ENCODE measurements at regions not wholly inside any gene's neighbourhood (a gene's known extent, or its start where the extent isn't known, plus 50 kb on each side); places are given as distances from the start of the nearest gene placed in this dataset.

DNA sequence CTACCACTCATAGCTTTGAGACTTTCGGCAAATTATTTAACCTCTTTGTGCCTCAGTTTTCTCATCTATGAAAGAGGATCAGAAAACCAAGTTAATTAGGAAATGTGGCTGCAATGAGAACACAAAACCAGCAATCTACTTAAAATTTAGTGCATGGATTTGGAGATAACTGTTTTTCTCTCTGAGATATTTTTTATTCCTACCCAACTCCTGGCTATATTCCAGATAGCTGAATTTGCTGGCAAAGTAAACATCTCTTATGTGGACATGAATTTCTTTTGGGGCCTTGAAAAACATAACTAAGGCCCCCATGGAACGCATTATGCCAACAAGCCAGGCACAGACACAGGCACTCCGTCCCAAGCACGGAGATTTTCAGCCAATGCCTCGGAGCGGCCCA lies 53.4 kb upstream of the FOXN3 start:
- RAD21 ChIA-PET (ENCODE audit: unreplicated experiment): interaction anchor here (0.6 kb wide), 1 partner anchor 602 kb away, joined by 3 read pairs; no protein-coding TSS in a partner anchor
- no peaks in the 10 kb centered on the region for H3K79me2 ChIP-seq (ENCODE audit: control insufficient read depth, insufficient read depth, low read length)
- intact Hi-C loops (cut with micrococcal nuclease; ENCODE audit: unreplicated experiment): no loop called here
- CTCF ChIA-PET: interaction anchor here (0.6 kb wide), 1 partner anchor 20 kb away, joined by 5 read pairs; no protein-coding TSS in a partner anchor
- no peaks in the 10 kb centered on the region for H3K27me3 ChIP-seq (replicated peaks in 1 of 2; ENCODE audit: control insufficient read depth in 2 of 2, insufficient read depth in 2 of 2, low read length in 1 of 2)
- no peak overlapping the region for H3K4me2 ChIP-seq (ENCODE audit: control insufficient read depth, insufficient read depth)
- H3K9me3 ChIP-seq (replicated peaks; ENCODE audit: control insufficient read depth, insufficient read depth, low read length): no peaks in the 10 kb centered on the region
- no peak for FAIRE-seq
- no peak for ATAC-seq
- DNase-seq (ENCODE audit: low read depth, low spot score): no peak
- TF ChIP-seq IRF4 (IDR thresholded peaks at IDR 0.05; ENCODE audit: low read depth, low read length): no peak
- H4K20me1 ChIP-seq (ENCODE audit: control insufficient read depth, insufficient read depth): no peaks in the 10 kb centered on the region
- no peak overlapping the region for H3K27ac ChIP-seq (ENCODE audit: control insufficient read depth, insufficient read depth)
- BruUV-seq (replicated peaks): no TSS peak
- H2AFZ ChIP-seq (ENCODE audit: control insufficient read depth, low read depth, low read length): no peak overlapping the region
- POLR2A ChIA-PET: no interaction called here
- 98% methylated on average over 6 of the region's 6 CpGs for WGBS (ENCODE audit: insufficient coverage, insufficient replicate concordance, low lambda C conversion rate, missing lambda C conversion rate)
- no peak overlapping the region for H3K4me3 ChIP-seq
- H3K36me3 ChIP-seq (ENCODE audit: control insufficient read depth in 2 of 2, insufficient read depth in 2 of 2, low read length in 1 of 2): no peaks in the 10 kb centered on the region
- SMC1A ChIA-PET (ENCODE audit: uncharacterized antibody, unreplicated experiment): interaction anchor here (0.7 to 1.4 kb wide), 4 partner anchors 8 to 106 kb away, joined by 3 to 4 read pairs (median 3); no protein-coding TSS in a partner anchor
- no peaks in the 10 kb centered on the region for H3K4me1 ChIP-seq (ENCODE audit: control insufficient read depth, insufficient read depth, low read length)
- in situ Hi-C loops (cut with MboI): no loop called here
- H3K9ac ChIP-seq (ENCODE audit: control insufficient read depth, insufficient read depth, low read length): no peak overlapping the region

DNA sequence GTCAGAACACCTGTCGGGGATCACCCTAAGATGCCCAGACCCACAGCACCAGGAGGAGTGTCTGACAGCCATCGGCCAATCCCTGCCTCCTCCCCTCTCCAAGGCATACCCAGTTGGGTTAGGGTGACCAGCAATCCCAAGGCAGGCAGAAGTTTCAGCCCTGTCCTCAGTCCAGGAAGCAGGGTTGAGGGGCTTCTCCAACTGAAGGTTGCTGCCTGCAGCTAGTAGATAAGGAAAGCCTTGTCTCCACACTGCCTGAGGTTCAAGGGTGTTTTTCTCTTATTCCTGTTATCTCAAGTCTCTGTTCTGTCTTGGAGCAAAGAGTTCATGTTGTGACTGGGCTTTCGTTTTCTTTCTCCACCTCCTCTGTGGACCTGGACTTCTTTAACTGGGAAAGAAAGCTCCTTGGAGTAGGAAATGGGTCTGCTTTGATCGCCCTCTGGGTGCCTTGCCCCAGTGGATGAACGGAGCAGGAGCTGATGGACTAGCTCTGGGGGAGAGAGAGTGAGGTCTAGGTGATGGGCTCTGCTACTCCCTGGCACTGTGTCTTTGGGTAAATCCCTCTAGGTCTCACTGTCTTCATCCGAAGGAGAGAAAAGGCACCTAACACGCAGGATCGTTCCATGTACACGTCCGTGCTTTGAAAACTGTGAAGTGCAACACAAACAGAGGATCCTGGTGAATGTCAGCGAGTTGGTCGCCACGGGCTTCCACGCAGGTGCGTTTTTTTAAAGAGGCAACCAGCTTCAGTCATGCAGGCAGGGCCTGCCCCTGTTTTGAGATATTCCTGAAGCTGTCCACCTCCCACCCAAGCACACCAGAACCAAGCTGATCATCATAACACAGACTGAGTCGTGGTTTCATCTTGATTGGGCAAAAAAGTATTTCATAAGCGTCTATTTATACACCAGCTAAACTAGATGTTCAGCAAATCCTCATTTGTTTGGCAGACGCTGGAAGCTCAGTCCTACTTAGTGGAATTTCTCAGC lies 52.5 kb upstream of the FOXN3 start:
- Histone ChIP-seq H3K36me3 (ENCODE audit: control insufficient read depth in 2 of 2, insufficient read depth in 2 of 2, low read length in 1 of 2) (no peaks in the 10 kb centered on the region), H3K27me3 (replicated peaks in 1 of 2; ENCODE audit: control insufficient read depth in 2 of 2, insufficient read depth in 2 of 2, low read length in 1 of 2) (no peaks in the 10 kb centered on the region), H2AFZ (ENCODE audit: control insufficient read depth, low read depth, low read length) (no peak overlapping the region), H3K9ac (ENCODE audit: control insufficient read depth, insufficient read depth, low read length) (no peak overlapping the region), H3K79me2 (ENCODE audit: control insufficient read depth, insufficient read depth, low read length) (no peaks in the 10 kb centered on the region), H3K4me3 (no peak overlapping the region), H3K4me1 (ENCODE audit: control insufficient read depth, insufficient read depth, low read length) (no peaks in the 10 kb centered on the region), H3K27ac (ENCODE audit: control insufficient read depth, insufficient read depth) (no peak overlapping the region), H4K20me1 (ENCODE audit: control insufficient read depth, insufficient read depth) (no peaks in the 10 kb centered on the region), H3K9me3 (replicated peaks; ENCODE audit: control insufficient read depth, insufficient read depth, low read length) (no peaks in the 10 kb centered on the region), H3K4me2 (ENCODE audit: control insufficient read depth, insufficient read depth) (no peak overlapping the region)
- BruUV-seq (replicated peaks): no TSS peak
- ChIA-PET RAD21 (ENCODE audit: unreplicated experiment) (no interaction called here), POLR2A (no interaction called here), CTCF (no interaction called here), SMC1A (ENCODE audit: uncharacterized antibody, unreplicated experiment) (interaction anchor here (1.0 to 1.4 kb wide), 2 partner anchors 9 to 39 kb away, joined by 3 to 4 read pairs; no protein-coding TSS in a partner anchor)
- intact Hi-C loops (cut with micrococcal nuclease; ENCODE audit: unreplicated experiment): no loop called here
- no peak for ATAC-seq
- TF ChIP-seq SPI1 (IDR thresholded peaks at IDR 0.05; ENCODE audit: borderline replicate concordance, insufficient read depth, low read depth, low read length): no peak
- no peak for TF ChIP-seq RAD51 (IDR thresholded peaks at IDR 0.05)
- no peak for TF ChIP-seq SUZ12 (IDR thresholded peaks at IDR 0.05; ENCODE audit: unreplicated experiment)
- TF ChIP-seq ETV6 (conservative IDR thresholded peaks at IDR 0.05 in 1 of 2, IDR thresholded peaks at IDR 0.05 in 1 of 2; ENCODE audit: borderline replicate concordance in 1 of 2, low read depth in 1 of 2): no peak
- FAIRE-seq: no peak
- 76% methylated on average over 17 of the region's 18 CpGs for WGBS (ENCODE audit: insufficient coverage, insufficient replicate concordance, low lambda C conversion rate, missing lambda C conversion rate)
- DNase-seq (ENCODE audit: low read depth, low spot score): no peak
- in situ Hi-C loops (cut with MboI): no loop called here

Measured in GM12878 (cell line).